GM21619 (cell line): ENCODE measurements at regions not wholly inside any gene's neighbourhood (a gene's known extent, or its start where the extent isn't known, plus 50 kb on each side); places are given as distances from the start of the nearest gene placed in this dataset.

Source experiments
- ATAC-seq: cut with Tn5 transposase; IDR thresholded peaks from one replicate; pipeline ENCODE4 v1.9.1; 2021; ENCODE audit not compliant: unreplicated experiment

DNA sequence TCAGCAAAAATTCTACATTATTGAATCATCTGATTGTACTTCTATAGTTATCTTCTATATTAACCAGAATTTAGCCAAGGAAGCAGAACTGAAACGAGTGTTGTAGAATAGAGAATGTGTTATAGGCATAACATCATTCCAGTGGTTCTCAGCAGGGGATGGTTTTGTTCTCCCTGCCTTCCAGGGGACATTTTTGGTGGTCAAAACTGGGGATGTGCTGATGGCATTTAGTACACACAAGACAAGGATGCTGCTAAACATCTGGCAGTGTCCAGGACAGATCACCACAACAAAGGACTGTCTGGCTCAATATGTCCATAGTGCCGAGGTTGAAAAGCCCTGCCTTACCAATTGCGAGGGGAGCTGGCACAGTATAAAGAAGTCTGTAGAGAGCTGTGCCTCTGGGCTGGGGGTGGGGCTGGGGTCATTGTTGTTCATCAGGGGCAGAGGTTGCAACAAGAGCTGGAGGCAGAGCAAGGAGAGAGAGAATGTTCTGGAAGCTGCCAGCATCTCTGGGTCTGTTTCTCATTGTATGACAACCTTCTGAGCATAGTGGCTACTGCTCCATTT, 1472.8 kb downstream of the AACS start:
- ATAC-seq: no peak

DNA sequence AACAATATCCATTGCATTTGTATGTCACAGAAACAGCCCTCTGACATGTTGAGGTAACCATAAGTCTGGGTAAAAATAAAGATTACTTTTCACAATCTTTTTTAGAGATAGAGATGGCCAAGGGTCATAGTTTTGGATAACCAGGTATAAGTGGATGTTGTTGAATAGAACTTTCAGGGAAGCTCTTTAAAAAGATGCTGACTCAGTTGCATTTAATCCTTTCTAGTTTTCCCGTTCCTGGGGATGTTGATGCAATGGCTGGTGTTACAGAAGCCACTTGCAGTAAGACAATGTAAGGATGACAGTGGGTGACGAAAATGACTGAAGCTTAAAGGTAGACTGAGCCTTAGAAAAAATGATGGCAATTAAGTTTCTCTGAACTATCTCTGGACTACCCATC, 1473.7 kb downstream of the AACS start:
- ATAC-seq: no peak

DNA sequence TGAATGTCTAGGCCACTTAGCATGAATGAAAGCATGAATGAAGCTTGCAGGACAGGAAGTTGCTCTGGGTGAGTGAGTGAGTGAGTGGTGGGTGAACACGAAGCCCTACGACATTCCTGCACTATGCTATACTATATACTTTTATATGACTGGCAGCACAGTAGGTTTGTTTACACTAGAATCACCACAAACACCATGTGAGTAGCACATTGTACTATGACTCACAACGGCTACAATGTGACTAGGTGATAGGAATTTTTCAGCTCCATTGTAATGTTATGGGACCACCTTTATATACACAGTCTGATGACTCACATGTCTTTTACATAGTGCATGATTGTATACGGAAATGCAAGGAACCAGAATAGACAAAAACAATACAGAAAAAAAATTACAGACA, 1480.2 kb downstream of the AACS start:
- no peak for ATAC-seq

DNA sequence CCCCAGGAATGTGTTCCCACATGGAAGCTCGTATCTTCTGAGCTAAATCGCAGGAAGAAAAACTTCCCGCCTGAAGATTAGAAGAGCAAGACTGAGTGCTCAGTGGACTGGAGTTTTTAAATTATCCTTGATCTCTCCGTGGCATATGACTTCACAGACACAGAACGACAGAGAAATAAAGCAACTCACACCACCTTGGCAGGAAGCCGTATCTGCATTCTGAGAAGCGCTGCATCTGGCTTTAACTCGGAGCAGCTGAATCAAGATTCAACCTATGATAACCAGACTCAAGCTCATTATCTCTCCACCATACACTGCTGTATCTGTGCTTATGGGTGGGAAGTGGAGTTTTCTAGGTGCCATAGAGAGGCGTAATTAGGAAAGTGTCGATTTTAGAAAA, 1482.7 kb downstream of the AACS start:
- no peak for ATAC-seq

DNA sequence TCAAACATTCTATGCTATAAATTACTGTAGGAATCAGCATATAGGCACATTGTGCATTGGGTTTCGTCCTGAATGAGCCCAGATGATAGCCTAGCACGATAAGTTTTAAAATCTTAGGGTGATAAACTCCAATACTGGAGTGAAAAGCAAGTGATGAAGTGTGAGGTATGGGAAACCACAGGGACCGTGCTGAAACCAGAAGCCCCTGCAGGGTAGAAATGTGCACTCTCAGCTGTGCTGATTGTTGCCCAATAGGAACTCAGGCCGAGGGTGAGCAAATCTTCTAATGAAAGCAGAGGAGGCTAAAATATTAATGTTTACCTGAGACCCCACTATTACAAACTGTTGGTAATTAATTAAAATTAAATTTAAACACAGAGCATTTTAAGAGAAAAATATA, 1486.6 kb downstream of the AACS start:
- ATAC-seq: no peak

DNA sequence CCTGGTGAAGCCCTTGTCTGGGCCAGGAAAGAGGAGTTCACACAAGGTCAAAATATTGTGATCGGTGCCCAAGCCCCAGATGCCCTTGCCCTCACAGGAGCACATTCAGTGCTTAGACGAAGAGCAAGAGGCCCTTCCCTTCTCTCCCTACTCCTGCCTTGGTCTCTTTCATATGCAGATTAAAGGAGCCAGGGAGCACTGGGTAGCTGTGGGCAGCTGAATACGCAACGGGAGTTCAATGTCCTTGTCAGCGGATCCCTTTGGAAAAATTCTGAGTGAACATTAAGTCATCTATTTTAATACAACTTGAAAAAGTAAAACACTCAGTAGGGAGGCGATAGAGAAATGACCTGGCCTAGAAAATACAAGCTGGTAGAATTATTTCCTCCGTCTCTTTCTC, 1489.4 kb downstream of the AACS start:
- no peak for ATAC-seq

DNA sequence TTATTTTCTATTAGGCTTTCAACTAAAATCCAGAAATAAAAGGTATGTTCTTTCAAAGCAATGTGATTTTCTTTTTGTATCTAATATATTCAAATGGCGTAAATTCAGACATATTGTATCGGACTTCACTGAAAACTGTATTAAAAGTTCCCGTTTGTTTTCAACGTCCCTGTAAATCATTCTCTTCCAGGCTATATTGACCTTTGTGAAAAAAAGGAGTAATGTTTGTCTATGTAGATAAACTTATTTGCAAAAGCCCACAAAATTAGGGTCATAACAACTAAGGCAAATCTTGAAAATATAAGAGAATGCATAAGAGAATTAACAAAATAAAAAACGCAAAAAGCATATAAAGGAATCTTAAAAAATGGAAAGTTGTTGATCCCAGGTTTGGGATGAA, 1492.4 kb downstream of the AACS start:
- ATAC-seq: no peak

DNA sequence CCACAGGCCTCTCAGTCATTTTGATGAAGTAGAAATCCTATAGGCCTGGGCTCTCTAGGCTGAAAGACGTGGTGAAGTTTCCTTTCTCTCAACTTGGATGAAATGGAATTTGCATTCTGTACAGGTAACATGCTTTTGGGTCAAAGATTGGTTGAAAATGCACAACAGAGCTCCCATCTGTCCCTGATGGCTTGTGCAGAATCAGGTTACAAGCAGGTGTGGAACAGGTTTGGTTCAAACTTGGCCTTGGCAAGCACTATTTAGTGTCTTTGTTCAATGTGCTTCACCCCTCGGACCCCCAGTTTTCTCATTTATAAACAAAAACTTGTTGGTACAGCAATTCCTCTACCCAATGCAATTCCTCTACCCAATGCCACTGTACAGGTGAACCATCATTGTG, 1493.0 kb downstream of the AACS start:
- ATAC-seq: no peak

DNA sequence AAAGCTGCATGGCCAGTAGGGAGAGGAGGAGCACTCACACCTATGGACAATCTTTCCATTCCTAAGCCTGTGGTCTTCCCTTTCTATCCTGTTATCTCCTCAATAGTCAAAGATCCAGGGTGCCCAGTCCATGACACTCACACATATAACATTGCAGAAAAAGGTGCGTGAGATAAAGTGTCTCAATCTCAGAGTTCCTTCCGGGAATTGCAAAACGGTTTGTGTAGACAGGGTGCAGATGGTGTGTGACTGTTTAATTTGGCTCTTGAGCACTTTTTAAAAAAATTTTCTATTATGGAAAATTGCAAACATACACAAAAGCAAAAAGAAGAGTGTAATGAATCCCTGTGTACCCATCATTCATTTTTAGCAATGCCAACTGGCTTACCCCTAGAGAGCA, 1493.6 kb downstream of the AACS start:
- ATAC-seq: no peak

DNA sequence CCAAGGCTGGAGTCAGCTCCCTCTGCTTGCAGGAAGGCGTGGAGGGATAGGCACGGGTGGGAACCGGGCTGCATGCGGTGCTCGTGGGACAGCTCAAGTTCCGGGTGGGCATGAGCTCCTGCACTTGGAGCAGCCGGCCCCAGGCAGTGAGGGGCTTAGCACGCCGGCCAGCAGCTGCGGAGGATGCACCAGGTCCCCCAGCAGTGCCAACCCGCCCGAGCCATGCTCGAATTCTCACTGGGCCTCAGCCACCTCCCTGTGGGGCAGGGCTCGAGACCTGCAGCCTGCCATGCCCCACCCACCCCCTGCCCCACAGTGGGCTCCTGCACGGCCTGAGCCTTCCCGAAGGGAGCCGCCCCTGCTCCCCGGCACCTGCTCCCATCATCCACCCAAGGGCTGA, 1501.8 kb downstream of the AACS start:
- ATAC-seq: no peak

DNA sequence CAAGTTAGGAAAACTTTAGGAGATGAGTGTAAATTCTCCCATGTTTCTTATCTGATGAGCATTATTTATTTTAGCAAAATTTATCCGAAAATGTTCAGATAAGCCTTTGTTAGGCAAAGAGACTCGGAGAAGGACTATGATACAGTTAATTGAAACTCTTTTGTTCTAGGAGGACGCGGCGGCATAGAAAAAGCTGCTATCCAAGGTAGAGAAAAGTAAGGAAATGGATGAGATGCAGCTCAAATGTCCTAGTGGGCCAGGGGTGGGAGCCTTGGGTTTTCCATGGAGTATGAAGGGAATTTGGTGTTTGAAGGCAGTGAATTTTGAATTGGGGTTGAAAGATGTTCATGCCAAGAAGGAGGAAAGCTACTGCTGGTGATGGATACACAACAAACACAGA, 1504.5 kb downstream of the AACS start:
- ATAC-seq: no peak

DNA sequence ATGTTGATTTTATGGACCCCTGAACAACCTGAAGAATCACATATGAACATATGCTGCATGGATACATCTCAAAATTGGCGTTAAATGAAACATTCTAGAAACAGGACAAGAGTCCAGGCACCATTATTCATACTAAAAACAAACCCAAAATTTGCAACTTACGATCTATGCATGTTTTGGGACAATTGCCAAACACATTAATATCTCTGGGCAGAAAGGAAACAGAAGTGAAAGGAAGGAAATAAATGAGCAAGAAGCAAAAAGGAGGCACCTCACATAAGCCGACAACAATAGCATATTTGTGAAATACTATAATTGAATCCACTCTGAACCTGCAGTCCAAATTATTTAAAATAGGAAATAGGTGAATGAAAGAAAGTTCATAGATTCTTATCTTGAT, 1505.3 kb downstream of the AACS start:
- ATAC-seq: no peak

DNA sequence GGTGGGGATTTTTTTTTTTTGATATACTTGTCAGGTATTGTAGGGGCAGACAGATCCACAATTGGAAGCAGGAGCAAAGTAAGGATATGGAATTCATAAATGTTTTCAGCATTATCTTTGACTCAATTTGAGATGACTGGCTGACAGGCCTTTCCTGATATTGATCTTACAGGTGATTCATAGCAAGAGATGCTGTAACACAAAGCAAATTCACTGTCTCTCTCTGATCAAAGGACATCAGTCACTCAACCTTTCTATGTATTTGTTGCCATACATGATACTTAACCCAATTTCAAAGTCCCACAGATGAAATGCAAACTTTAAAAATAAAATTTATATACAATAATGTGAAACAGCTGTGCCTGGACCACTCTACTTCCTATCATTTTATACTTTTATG, 1506.9 kb downstream of the AACS start:
- no peak for ATAC-seq

DNA sequence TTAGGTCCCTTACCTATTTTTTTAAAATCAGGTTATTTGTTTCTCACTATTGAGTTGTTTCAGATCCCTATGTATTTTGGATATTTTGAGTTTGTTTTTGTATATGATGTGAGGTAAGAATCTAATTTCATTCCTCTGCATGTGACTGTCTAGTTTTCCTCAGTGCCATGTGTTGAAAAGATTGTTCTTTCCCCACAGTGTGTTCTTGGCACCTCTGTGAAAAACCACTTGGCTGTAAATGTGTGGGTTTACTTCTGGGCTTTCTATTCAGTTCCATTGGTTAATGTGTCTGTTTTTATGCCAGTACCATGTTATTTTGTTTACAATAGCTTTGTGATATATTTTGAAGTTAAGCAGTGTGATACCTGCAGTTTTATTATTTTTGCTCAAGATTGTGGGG, 1516.4 kb downstream of the AACS start:
- no peak for ATAC-seq

DNA sequence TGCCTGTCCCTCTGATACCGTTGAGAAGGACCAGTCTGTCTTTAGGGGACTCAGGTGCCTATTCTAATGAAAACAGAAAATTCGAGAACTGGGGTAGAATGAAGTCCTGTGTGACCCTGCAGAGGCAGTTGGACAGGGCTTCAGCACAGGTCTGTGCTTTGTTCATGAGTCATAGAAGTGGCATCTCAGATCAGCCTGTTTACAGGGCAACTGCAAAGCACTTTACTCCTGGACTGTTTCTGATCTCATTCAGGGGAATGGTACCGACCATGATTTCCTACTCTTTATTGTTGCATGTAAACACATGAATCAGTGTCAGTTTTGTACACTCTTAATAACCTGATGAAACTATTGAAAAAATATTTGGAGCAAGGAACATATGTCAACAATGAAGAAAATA, 1517.0 kb downstream of the AACS start:
- no peak for ATAC-seq

DNA sequence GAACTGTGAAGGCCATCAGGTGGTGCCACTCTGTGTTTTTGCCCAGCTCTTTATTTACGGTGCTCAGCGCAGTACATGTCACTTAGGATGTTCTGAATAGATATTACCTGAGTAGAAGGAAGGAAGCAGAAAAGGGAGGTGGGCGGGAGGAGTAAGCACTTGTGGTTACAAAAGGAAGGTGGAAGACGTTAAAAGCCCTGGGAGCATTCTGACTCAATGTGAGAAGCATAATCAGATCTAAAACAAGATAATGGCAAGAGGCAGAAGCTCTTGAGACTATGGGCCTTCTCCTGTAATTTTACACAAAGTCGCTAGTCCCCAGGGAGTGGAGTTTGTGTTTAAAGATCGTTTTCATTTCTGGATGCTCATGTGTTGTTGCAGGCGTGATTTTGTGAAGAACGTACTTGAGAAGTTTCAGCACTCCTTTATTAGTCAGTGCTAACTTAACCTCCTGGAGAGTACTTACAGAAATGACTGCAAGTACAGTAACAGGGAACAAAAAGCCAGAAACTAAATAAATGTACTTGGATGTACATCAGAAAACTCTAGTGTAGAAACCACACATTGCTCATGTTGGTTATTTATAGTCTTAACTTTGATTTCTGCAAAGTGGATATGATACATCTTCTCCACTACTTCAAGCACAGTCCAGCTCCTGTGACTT, 1523.5 kb downstream of the AACS start:
- ATAC-seq: no peak

DNA sequence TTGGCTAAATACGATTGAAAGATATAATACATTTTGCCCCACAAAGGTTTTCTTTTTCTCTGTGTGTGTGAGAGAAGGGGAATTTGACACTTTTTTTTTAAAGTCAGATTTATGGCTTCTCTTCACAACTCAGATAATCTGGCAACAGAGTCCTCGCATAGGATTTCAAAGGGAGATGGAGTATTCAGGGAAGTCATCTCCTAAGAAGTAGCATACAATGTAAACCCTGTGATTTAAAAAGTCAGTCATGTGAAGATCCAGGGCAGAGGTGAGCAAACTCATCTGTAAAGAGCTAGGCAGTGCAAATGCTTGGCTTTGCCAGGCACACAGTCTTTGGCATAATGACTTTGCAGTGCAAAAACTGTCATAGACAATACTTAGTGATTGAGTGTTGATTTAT, 1526.3 kb downstream of the AACS start:
- ATAC-seq: no peak

DNA sequence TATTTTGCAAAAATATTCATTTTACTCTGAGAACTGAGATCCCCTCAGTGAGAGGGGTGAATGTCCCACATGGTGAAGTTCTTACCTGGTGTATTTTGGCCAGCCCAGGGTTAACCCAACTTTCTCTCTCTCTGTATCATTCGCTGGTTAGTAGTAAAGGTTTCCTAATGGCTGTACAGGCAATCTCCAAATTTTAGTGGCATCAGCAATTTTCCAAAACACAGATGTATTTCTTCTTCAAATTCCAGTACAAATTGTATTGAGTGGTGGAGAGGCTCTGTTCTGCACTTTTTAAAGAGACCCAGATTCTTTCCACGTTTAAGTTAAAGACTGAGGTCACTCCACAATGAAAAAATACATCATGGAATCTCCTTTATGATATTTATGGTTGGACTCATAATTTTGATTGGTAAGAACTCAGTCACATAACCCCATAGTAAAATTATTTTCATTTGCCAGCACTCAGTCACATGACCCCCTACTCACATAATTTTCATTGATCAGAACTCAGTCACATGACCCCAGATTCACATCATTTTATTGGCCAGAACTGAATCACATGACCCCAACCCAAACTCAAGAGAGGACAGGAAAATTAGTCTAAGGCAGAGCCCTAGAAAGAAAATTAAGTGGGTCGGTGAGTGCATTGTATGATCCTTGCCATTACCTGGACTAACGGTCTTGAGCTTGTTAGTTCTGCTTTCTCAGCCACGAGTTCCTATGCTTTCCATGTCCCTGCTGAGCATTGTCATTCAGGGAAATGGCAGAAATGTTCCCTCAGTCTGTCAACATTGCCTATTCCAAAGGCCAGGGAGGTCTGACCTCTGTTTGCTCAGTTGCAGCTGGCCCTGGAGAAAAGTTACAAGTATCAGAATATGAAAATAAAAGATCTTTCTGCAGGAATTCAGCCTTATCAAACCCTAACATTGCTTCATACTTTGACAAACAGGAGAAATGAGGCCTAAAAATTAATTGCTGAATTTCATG, 1536.2 kb downstream of the AACS start:
- ATAC-seq: no peak

DNA sequence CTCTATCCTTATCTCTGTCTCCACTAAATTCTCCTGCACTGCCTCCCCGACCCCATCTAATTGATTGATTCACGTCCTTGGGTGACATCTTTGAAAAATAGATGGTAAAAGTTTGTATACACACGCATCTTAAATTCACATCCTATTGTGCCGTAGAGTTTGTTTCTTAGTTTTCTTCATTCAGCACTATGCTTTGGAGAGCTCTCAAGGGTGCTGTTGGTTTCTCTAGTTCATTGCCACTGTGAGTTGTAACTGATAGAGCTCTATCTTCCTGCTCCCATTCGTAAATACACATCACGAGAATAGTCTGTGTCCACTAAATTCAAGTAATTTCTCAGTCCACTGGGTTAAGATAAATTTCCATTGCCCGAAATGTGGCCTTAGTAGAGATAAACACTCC, 1537.4 kb downstream of the AACS start:
- no peak for ATAC-seq

DNA sequence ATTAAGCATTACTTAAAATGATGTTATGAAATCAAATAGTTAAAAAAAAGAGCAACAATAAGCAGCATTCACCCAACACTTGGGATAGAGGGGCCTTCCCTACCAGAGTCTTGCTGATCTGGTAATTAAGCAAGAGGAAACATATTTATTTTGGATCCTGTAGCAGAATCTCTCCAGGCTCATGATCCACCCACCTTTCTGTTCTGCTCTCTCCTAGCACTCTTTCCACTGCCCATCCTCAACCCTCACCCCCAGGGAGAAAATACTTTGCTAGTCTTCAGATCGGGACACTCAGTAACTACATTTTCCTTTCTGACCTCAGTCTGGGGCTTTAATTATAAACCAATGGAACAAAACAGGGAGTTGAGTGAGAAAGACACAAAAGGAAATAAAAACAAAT, 1541.9 kb downstream of the AACS start:
- no peak for ATAC-seq

DNA sequence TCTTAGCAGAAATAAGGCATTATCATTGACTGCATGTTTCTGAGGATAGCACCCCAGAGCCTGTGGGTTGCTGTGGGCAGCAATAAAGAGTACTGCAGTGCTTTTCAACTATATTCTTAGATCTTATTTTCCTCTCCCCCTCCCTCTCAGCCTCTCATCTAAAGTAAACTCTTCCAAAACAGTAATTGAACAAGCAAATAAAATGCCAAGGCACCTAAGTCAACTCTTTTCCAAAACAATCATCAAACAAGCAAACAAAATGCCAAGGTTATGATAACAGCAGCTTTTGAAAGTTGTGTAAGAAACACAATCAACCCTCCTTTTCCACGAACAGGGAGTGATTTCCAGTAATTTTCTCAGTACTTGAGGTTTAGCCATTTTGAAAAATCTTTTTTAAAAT, 1542.6 kb downstream of the AACS start:
- ATAC-seq: no peak

DNA sequence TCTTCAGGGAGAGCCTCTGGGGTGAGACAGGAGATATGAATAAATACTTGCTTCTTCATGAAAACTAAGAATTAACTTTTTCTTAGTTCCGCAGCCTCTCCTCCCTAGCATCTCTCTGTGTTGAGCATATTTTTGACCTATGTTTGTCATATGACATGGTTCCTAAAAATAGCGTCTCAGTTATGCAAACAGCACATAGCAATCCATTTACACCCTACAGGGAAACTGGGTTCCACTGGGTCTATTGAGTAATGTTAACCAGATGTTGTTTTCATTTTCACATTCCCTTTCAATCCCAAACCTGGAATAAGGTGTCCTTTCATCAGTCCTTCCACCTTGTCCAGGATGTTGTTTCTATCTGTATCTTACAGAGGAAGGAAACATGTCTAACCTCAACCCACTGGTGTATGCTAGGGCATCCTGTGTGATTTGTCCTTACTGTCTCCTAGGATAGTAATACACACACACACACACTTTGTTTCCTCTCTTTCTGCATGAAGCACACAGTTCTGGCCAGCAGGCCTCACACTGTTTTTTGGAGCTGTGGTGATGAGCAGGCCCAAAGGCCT, 1543.5 kb downstream of the AACS start:
- ATAC-seq: no peak
